GM18507 (cell line): ENCODE measurements at regions not wholly inside any gene's neighbourhood (a gene's known extent, or its start where the extent isn't known, plus 50 kb on each side); places are given as distances from the start of the nearest gene placed in this dataset.
"Not testable (repeated sequence)": the region's sequence is repeated elsewhere in the genome, so short reads cannot be mapped to it uniquely, and the experiment has no call there.

Experiments
- DNase-seq: peaks from one replicate; pipeline ENCODE4 v3.0.0; 2011; ENCODE audit warnings: low read depth; ENCODE audit not compliant: insufficient read length; ENCODE audit errors: extremely low spot score
- FAIRE-seq: peaks from 2 replicates; lab custom pipeline; 2011; peaks lifted over from hg19 to GRCh38; lab: Jason Lieb, UNC

DNA sequence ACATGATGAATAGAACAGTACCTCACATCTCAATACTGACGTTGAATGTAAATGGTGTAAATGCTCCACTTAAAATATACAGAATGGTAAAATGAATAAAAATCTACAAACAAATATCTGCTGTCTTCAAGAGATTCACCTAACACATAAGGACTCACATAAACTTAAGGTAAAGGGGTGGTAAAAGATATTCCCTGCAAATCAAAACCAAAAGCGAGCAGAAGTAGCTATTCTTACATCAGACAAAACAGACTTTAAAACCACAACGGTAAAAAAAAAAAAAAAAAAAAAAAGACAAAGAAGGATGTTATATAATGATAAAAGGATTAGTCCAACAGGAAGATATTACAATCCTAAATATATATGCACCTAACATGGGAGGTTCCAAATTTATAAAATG is 214.0 kb upstream of the MAST4 start:
- FAIRE-seq (no peak), DNase-seq (no peak)

DNA sequence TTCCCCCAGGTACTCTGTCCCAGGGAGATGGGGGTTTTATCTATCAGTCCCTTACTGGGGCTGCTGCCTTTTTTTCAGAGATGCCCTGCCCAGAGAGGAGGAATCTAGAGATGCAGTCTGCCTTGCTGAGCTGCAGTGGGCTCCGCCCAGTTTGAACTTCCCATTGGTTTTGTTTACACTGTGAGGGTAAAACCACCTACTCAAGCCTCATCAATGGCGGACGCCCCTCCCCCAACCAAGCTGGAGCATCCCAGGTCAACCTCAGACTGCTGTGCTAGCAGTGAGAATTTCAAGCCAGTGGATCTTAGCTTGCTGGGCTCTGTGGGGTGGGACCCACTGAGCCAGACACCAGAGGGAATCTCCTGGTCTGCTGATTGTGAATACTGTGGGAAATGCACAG is 191.0 kb upstream of the MAST4 start:
- FAIRE-seq, DNase-seq: not testable (repeated sequence)

DNA sequence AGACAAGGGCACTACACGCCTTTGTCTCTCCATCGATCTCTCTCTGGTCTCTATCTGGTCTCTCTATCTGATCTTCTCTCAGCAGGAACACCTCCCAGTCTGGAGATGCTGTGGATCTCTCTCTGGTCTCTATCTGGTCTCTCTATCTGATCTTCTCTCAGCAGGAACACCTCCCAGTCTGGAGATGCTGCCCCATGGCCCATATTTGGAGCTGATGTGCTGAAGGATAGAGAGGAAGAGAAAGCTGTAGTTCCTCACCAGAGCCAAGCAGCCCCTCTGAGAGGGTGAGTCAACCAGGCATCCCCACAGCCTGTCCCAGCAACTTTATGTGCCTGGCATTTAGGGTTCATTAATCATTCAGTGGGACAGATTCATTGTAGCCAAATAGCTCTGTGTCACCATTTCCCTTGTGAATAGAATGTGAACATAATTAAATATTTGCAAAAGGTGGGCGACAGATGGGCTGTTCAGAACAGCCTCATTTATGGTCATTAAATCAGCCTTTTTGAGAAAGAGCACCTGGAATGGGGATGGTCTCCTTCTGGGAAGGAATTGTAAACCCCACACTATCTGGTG is 189.3 kb upstream of the MAST4 start:
- no peak for FAIRE-seq
- no peak for DNase-seq

- FAIRE-seq (no peak), DNase-seq (no peak)
Observed at GRCh38 chr5:66407765-66408164, 188.4 kb upstream of the MAST4 start.

DNA sequence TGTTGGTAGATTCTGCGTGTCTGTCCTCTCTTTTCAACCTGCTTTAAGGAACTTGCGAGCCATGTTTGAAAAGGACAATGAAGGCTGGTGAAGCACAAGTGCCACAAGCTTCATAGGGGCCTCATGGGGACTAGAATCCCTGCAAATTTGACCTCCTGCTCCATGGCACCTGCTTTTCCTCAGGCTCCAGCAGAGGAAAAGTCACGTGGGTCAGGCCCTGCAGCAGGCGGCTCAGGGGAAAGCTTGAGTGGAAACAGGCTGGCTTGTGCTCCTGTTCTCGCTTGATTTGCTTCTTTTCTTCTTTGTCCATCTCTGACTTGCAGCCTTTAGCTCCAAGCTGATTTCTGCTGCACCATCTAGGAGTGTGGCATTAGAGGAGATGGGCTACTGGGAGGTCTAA is 187.6 kb upstream of the MAST4 start:
- DNase-seq: no peak
- FAIRE-seq: no peak

GRCh38 chr5:66410122-66410521 is 186.1 kb upstream of the MAST4 start:
- DNase-seq (no peak), FAIRE-seq (no peak)

- FAIRE-seq: no peak
- DNase-seq: no peak
Observed at GRCh38 chr5:66411701-66412100, 184.5 kb upstream of the MAST4 start.

GRCh38 chr5:66413931-66414330 is 182.3 kb upstream of the MAST4 start:
- FAIRE-seq: no peak
- no peak for DNase-seq

GRCh38 chr5:66415208-66415607 is 181.0 kb upstream of the MAST4 start:
- DNase-seq: no peak

DNA sequence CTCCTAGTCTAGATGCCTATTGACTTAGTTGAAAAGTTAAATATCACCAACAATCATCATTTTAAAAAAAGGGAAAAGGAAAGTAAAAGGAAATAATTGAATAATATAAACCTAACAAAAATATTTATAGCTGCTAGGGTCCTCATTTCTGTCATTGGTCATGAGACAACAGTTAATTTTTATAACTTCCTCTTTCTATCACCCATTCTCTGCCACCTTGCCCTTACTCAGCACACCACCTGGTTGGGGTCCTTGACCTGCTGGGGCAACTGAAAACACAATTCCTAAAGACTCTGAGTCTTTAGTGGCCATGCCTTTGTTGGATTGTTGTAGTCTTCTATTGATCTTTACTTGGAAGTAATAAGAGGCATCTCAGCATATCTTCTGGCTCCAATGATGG is 179.5 kb upstream of the MAST4 start:
- DNase-seq (no peak), FAIRE-seq (no peak)

More at GRCh38 chr5:66415208-66415607, 181.0 kb upstream of the MAST4 start:
- FAIRE-seq: no peak

DNA sequence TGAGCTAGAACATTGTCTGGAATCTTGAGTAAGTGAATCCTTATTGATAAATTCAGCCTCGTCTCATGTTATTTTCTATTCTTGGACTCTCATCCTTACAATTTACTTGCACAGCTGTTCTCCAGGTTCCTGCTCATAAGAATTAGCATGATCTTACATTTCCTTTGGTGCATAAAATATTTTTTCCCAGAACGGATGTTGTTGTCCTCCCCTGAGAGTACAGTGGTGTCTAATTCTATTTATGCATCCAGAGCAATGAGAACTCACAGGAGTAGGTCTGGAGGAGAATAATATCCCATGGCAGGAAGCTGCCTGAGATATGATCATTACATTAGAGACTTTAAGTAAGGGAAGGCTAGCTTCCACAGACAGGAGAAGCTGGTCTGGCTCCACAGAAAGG is 178.4 kb upstream of the MAST4 start:
- DNase-seq (no peak), FAIRE-seq (no peak)

DNA sequence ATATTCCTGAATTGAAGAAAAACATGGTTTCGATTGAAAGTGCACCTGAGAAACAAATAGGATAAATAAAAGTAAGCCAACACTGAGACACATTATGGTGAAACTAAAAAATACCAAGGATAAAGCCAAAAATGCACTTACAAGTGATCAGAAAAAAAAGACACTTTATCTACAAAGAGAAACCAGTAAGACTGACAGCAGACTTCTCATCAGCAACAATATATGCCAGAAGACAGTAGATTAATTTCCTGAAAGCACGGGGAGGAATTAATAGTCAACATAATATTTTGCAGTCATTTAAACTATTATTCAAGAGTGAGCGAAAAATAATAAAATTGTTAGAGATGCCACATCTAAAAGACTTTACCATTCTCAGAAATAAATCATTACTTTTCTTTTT is 172.7 kb upstream of the MAST4 start:
- FAIRE-seq: no peak
- DNase-seq: no peak

DNA sequence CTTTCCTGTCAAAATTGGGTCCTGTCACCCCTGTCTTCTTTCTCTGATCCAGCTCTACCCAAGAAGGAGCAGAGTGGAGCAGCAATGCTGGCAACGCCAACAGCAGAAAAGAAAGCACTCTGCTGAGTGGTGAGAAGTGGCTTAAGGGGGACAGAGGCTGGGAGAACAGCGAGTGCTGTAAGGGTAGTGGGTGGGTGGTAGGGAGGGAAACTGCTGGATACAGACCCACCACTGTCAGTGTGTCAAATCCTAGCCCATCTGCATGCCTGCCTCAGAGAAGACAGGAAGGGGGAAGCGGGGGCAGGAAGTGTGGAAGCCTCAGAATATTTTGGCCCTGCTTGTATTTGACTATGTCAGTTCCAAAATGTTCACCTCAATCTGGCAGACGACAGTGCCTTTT is 170.4 kb upstream of the MAST4 start:
- DNase-seq (no peak), FAIRE-seq (no peak)

DNA sequence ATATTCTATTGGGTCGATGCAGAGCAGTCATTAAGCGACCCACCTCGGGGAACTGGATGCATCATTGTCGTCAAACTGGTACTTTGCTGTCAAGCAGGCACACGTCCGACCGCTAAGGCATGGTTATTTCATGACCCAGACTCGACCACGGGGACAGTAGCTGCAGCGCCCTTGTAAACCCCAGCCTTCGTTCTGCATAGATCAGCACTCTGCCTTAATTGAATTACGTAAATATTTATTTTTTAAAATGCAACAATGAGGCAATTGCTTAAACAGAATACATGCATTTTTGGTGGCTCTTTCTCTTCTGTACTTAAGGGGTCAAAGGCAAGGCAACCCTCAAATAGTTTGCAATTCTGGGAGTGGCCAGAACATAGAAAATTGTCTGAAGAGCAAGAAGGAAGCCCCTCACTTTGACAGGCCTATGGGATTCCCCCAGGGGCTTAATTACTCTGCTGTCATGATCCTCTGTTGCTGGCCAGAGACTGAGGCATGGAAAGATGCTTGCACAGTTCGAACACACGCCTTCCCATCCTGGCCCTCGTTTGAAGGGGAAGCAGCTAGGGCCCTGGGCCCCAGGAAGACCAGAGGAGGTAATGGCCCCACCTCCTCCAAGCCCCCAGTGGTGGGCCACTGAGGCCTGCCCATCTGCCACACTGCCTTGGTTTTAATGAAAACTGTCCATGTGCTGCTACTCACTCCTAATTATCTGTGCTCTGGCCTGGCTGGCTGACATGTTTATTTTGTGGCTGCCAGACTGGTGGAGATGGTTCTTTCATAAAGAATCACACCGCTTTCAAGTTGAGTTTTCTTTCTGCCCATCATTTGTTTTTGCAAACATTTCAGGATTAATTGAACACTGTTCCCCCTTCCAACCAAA is 169.7 kb upstream of the MAST4 start:
- FAIRE-seq (no peak), DNase-seq (no peak)

DNA sequence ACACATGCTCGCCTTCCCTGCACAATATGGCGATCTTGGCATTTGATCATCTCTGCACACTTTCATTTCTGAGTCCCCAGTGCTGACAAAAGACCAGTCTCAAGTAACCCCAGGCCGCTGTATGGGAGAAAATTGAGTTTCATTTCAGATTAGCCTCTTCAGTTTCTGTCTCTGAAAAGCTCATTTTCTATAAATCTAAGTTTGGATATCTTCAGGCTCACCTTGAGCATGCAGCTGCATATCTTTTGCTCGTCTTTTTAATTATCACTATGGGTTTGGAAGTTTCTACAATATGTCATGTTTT is 169.1 kb upstream of the MAST4 start:
- no peak for FAIRE-seq
- no peak for DNase-seq

- FAIRE-seq: peak; percentile 69
- DNase-seq: no peak
Observed at GRCh38 chr5:66436721-66437120, 159.5 kb upstream of the MAST4 start.

GRCh38 chr5:66438087-66438486 is 158.1 kb upstream of the MAST4 start:
- no peak for FAIRE-seq
- DNase-seq: no peak

DNA sequence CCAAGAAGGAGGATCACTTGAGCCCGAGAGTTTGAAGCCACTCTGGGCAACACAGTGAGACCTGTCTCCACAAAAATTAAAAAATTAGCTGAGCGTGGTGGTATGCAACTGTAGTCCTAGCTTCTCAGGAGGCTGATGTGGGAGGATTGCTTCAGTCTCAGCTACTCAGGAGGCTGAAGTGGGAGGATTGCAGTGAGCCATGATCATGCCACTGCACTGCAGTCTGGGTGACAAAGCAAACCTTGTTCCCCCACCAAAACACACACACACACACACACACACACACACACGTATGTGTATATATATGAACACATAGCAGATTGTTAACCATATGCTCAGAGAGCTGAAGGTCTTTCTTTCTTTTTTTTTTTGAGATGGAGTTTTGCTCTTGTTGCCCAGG is 157.5 kb upstream of the MAST4 start:
- no peak for FAIRE-seq

GRCh38 chr5:66440202-66440680 is 156.0 kb upstream of the MAST4 start:
- FAIRE-seq (no peak), DNase-seq (no peak)

More for the DNA sequence above, 157.5 kb upstream of the MAST4 start:
- no peak for DNase-seq

DNA sequence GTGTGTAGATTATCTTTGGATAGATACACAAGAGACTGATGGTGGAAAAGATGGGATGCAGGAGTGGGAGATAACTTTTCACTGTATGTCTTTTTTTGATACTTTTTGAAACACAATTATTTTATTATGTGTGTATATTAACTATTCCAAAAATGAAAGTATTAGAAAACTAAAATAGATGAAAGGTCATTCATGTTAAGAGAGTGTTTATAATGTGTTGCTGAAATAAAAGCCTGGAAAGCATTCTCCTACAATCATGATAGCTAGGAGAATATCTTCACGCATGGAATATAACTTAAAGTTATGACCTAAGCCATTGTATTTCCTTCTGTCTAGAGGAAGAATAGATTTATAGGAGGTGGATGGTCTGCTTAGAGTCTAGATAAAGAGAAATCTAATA is 154.8 kb upstream of the MAST4 start:
- no peak for FAIRE-seq
- no peak for DNase-seq

GRCh38 chr5:66442951-66443445 is 153.2 kb upstream of the MAST4 start:
- DNase-seq (no peak), FAIRE-seq (no peak)
